K562 (cell line): ENCODE measurements at regions not wholly inside any gene's neighbourhood (a gene's known extent, or its start where the extent isn't known, plus 50 kb on each side); places are given as distances from the start of the nearest gene placed in this dataset.

Source experiments
- ATAC-seq: fragments of 200-7000 bp; cut with Tn5 transposase; 3 replicates; pipeline ENCODE4 v1.9.1; 2020; ENCODE audit warnings: moderate library complexity
- BruUV-seq: library from RNA; stranded (reverse); fragments of 400-500 nt; replicated peaks from 2 replicates; lab custom pipeline; 2021; lab: Mats Ljungman, UMichigan
- CTCF ChIA-PET: fragments of 300-600 bp; formaldehyde crosslinking; extraction: SDS; loops from one replicate; lab custom pipeline; 2021; ENCODE audit warnings: low intra/inter-chr PET ratio; lab: Yijun Ruan, JAX
- POLR2A ChIA-PET: fragments of 300-600, 350-650 bp; sonication (Branson Sonifier 250); formaldehyde crosslinking; extraction: SDS; loops from one replicate; lab custom pipeline; 2021; ENCODE audit warnings: antibody characterized with exemption, inconsistent platforms; lab: Yijun Ruan, JAX
- DNase-seq, 4 experiments: peaks; one replicate each; pipeline versions ENCODE4 v3.0.0 to v3.0.0-alpha.2; 2011 to 2018; ENCODE audit warnings: low spot score in 3 of 4, mixed read lengths in 3 of 4; ENCODE audit errors: extremely low read depth in 1 of 4
- FAIRE-seq: peaks from 2 replicates; lab custom pipeline; 2011; peaks lifted over from hg19 to GRCh38; lab: Jason Lieb, UNC
- H2AFZ ChIP-seq: 2 replicates; pipeline ENCODE4 v1.6.0; 2011; ENCODE audit warnings: low read depth, low read length, control low read depth, inconsistent platforms
- H3K27ac ChIP-seq: fragments of 200-600 bp; 3 replicates; pipeline ENCODE4 v1.8.0; 2011; ENCODE audit warnings: low read depth, mild to moderate bottlenecking, control low read depth, inconsistent platforms, low read length, moderate library complexity, mixed read lengths; ENCODE audit errors: extremely low read depth
- H3K27me3 ChIP-seq, 2 experiments: fragments of 300-600 bp in 1 of 2; 2 replicates in 1 of 2; 3 replicates in 1 of 2; pipeline versions ENCODE4 v1.6.0 to v1.8.0; 2011; ENCODE audit warnings: inconsistent platforms in 2 of 2, low read length in 2 of 2, mild to moderate bottlenecking in 1 of 2, mixed read lengths in 1 of 2, moderate library complexity in 1 of 2; ENCODE audit not compliant: control insufficient read depth in 2 of 2, insufficient read depth in 2 of 2
- H3K36me3 ChIP-seq: fragments of 300-600 bp; 3 replicates; pipeline ENCODE4 v1.8.0; 2011; ENCODE audit warnings: mild to moderate bottlenecking, low read length, inconsistent platforms; ENCODE audit not compliant: control insufficient read depth, insufficient read depth
- H3K4me1 ChIP-seq, 2 experiments: fragments of 200-600 bp in 1 of 2; replicated peaks in 1 of 2; 2 replicates in 1 of 2; 3 replicates in 1 of 2; pipeline versions ENCODE4 v1.5.1 to v1.8.0; 2011; ENCODE audit warnings: inconsistent platforms in 2 of 2, low read length in 2 of 2, mild to moderate bottlenecking in 1 of 2, mixed read lengths in 1 of 2, moderate library complexity in 1 of 2; ENCODE audit not compliant: control insufficient read depth in 2 of 2, insufficient read depth in 2 of 2
- H3K4me2 ChIP-seq: 2 replicates; pipeline ENCODE4 v1.6.1; 2011; ENCODE audit warnings: low read length, control low read depth, inconsistent platforms, mixed read lengths; ENCODE audit not compliant: insufficient read depth
- H3K4me3 ChIP-seq: fragments of 200-600 bp; sonication (generic), shearing (Covaris generic); 2 replicates; pipeline ENCODE4 v1.5.1; 2016; ENCODE audit warnings: control low read depth, inconsistent platforms
- H3K79me2 ChIP-seq: fragments of 200-600 bp; 3 replicates; pipeline ENCODE4 v1.8.0; 2011; ENCODE audit warnings: low read length, inconsistent platforms; ENCODE audit not compliant: control insufficient read depth, insufficient read depth
- H3K9ac ChIP-seq, 2 experiments: 2 replicates each; pipeline versions ENCODE4 v1.6.0 to v1.6.1; 2011; ENCODE audit warnings: low read depth in 2 of 2, low read length in 2 of 2, control low read depth in 1 of 2, inconsistent platforms in 1 of 2, mild to moderate bottlenecking in 1 of 2, mixed read lengths in 1 of 2; ENCODE audit not compliant: insufficient read depth in 1 of 2
- H3K9me1 ChIP-seq: one replicate; pipeline ENCODE4 v1.6.0; 2011; ENCODE audit warnings: inconsistent platforms, mild to moderate bottlenecking, low read length, moderate library complexity; ENCODE audit not compliant: control insufficient read depth, insufficient read depth
- H3K9me3 ChIP-seq: replicated peaks from 2 replicates; pipeline ENCODE4 v1.5.1; 2011; ENCODE audit warnings: low read depth, low read length, inconsistent platforms; ENCODE audit not compliant: control insufficient read depth, insufficient read depth
- H4K20me1 ChIP-seq: replicated peaks from 2 replicates; pipeline ENCODE4 v1.6.1; 2011; ENCODE audit warnings: low read length, inconsistent platforms, mixed read lengths; ENCODE audit not compliant: control insufficient read depth, insufficient read depth
- MCM3 ChIP-seq: fragments of 450-650 bp; IDR thresholded peaks from 2 replicates; pipeline ENCODE4 v1.6.1; 2016
- NFYB ChIP-seq: IDR thresholded peaks from 2 replicates; pipeline ENCODE4 v1.6.1; 2011; ENCODE audit warnings: mild to moderate bottlenecking, moderate library complexity; ENCODE audit not compliant: insufficient read length; ENCODE audit errors: extremely low read depth
- ZBTB7A ChIP-seq: IDR thresholded peaks from 2 replicates; pipeline ENCODE4 v1.6.1; 2011; ENCODE audit warnings: low read depth, mild to moderate bottlenecking, low read length, moderate library complexity, borderline replicate concordance; ENCODE audit not compliant: control insufficient read depth
- ZKSCAN1 ChIP-seq: fragments of 150-350 bp; IDR thresholded peaks from 2 replicates; pipeline ENCODE4 v1.6.1; 2016; ENCODE audit warnings: low read depth, low read length
- ZNF511 ChIP-seq: sonication (generic); formaldehyde crosslinking; IDR thresholded peaks from 2 replicates; pipeline ENCODE4 v1.8.0; 2022; ENCODE audit warnings: mild to moderate bottlenecking, missing genetic modification reagents
- ZNF584 ChIP-seq: fragments of 200-800 bp; sonication (Bioruptor generic); IDR thresholded peaks from 2 replicates; pipeline ENCODE4 v1.6.1; 2016; ENCODE audit warnings: low read depth, mild to moderate bottlenecking, missing genetic modification characterization, missing compliant biosample characterization
- WGBS: fragments of 100-300 bp; shearing (Covaris generic); methylation state at CpG from one replicate; pipeline ENCODE4 v1.1.6; 2016; ENCODE audit warnings: low coverage, mixed read lengths; ENCODE audit not compliant: insufficient coverage; ENCODE audit errors: missing lambda C conversion rate; 5-methylcytosine and 5-hydroxymethylcytosine counted together
- in situ Hi-C: fragments of 300-500 bp; cut with MboI; formaldehyde crosslinking; loops from 4 replicates; pipeline ENCODE4 v1.15.0; 2018; ENCODE audit warnings: inconsistent platforms, mixed read lengths
- intact Hi-C: fragments of 100-400 bp; cut with micrococcal nuclease; formaldehyde crosslinking; loops from 2 replicates; pipeline ENCODE4 v1.14.2; 2022

DNA sequence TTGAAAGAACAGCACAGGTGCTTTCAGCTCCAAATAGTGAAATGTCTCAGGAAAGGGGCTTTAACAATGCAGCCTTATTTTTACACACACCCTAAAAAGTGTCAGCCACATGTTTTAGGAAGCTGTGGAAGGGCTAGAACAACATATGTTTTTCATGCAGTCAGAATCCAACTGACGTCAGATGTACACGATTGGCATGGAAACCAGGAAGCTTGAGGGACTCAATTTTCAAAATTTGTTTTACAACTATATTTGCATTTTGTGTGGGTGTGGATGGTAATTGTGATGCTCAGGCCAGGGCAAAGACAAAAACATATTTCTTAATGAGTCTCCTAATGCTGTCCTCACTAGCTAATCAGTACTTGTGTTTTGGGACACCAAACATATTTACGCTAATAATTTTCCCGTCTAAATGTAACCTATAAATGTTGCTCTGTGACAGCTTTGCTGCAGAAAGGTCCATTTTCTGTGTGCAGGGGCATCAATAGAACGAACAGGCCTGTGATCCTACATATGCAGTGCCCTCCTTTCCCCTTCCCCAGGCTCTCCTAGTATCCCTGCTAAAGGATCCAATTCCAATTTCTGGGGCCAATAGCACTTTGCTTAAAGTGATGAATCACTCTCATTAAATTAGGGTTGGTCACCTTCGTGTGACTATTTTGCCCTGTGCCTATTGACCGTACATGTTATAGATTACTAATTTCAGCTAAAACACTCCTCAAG is 434.0 kb upstream of the CDH5 start (continued):
- TF ChIP-seq ZNF511 (CRISPR knock-in tag) (no peak), NFYB (no peak)

GRCh38 chr16:65922923-65923322 is 443.6 kb upstream of the CDH5 start:
- ChIA-PET POLR2A (interaction anchor here (0.6 kb wide), 1 partner anchor 9 kb away, joined by 3 read pairs; no protein-coding TSS in a partner anchor), CTCF (no interaction called here)
- no peak for DNase-seq
- no peaks in the 10 kb centered on the region for H4K20me1 ChIP-seq
- no peaks in the 10 kb centered on the region for H3K9me1 ChIP-seq
- no peak overlapping the region for H3K4me3 ChIP-seq
- H3K36me3 ChIP-seq = no peaks in the 10 kb centered on the region
- TF ChIP-seq ZKSCAN1 (no peak), ZNF584 (no peak), MCM3 (no peak), ZBTB7A (no peak)
- H3K9ac ChIP-seq = no peak overlapping the region
- no peak for ATAC-seq
- H2AFZ ChIP-seq = no peak overlapping the region
- no peak overlapping the region for H3K27ac ChIP-seq
- no peak for FAIRE-seq
- H3K4me2 ChIP-seq = no peak overlapping the region
- WGBS = 0% methylated on average over 4 of the region's 4 CpGs
- H3K79me2 ChIP-seq = no peaks in the 10 kb centered on the region
- H3K9me3 ChIP-seq = no peaks in the 10 kb centered on the region
- peaks cover 0 to 6% of the 10 kb centered on the region in 2 experiments; a peak in 2 of 5 replicates for H3K27me3 ChIP-seq
- intact Hi-C loops = no loop called here
- no peaks in the 10 kb centered on the region; a peak in 1 of 5 replicates for H3K4me1 ChIP-seq
- in situ Hi-C loops = no loop called here
- BruUV-seq = no TSS peak
